ENCODE measurements at regions not wholly inside any gene's neighbourhood (a gene's known extent, or its start where the extent isn't known, plus 50 kb on each side); places are given as distances from the start of the nearest gene placed in this dataset.
"Not testable (repeated sequence)": the region's sequence is repeated elsewhere in the genome, so short reads cannot be mapped to it uniquely, and the experiment has no call there.

DNA sequence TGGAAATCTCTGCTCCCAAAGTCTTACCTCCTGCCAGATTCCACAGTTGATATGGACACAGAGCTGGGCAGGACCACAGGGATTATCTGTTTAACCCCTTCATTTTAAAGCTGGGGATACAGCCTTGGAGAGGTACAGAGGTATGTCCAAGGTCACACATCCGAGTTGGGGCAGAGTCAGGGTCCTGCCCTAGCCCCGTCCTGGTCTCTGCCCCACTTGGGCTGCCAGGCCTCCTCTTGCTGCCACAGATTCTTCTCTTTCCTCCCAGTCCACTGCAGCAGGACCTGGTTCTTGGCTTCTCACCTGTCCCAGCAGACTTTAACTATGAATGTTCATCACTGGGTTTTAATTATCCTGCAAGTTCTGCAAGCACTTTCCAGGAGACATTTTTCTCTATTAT, 258.3 kb downstream of the MATN1 start:
- H3K27me3 ChIP-seq, result peaks cover 8% of the 10 kb centered on the region; the same call in 1 of the 2 replicates
- no peaks in the 10 kb centered on the region for H3K36me3 ChIP-seq
- no peak for DNase-seq
- H3K4me3 ChIP-seq, result no peak overlapping the region
- H3K4me1 ChIP-seq, result no peaks in the 10 kb centered on the region
- H3K9me3 ChIP-seq (replicated peaks), result no peaks in the 10 kb centered on the region
- H3K27ac ChIP-seq, result no peak overlapping the region

DNA sequence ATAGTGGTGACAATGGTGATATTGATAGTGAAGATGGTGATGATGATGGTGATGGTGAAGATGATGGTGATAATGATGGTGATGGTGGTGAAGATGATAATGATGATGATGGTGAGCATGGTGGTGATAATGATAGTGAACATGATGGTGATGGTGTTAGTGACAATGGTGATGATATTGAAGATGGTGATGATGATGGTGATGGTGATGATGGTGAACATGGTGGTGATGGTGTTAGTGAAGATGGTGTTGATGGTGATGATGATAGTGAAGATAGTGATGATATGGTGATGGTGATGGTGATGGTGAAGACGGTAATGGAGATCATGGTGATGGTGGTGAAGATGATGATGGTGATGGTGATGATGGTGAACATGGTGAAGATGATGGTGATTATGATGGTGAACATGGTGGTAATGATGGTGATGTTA, 259.2 kb downstream of the MATN1 start:
- no peak for DNase-seq
- Histone ChIP-seq H3K27me3 (peaks cover 9% of the 10 kb centered on the region; the same call in 1 of the 2 replicates), H3K36me3 (no peaks in the 10 kb centered on the region), H3K4me1 (no peaks in the 10 kb centered on the region), H3K4me3 (no peak overlapping the region), H3K9me3 (replicated peaks) (no peaks in the 10 kb centered on the region), H3K27ac (no peak overlapping the region)

DNA sequence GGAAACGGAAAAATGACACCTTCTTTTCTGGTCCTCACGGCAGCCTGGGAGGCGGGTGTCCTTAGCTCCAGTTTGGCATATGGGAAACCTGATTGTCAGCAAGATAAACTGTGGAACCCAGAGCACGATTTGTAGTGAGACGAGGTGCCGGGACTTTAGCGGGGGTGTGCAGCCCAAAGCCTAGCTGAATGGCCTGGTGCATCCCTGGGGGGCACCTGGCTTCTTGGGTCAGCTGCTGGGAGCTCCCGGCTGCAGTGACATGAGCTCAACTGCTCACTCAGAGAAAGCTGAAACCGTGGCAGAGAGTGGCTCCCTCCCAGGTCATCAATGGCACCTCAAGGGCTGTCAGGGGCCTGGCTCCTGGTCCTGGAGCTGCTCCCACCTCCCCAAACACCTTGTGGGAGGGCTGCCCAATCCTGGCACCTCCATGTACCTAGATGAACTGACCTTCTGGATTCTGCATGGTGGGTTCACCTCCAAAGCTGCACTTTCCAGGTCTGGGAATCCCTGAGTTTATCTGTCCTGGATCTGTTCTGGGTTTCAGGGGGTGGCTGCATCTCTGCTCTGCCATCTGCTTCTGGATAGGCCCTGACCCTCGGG, 260.5 kb downstream of the MATN1 start:
- H3K36me3 ChIP-seq, result no peaks in the 10 kb centered on the region
- H3K27me3 ChIP-seq, result peaks cover 4% of the 10 kb centered on the region; the same call in 1 of the 2 replicates
- no peaks in the 10 kb centered on the region for H3K9me3 ChIP-seq (replicated peaks)
- H3K27ac ChIP-seq, result no peak overlapping the region
- no peaks in the 10 kb centered on the region for H3K4me1 ChIP-seq
- DNase-seq, result no peak
- H3K4me3 ChIP-seq, result no peak overlapping the region

DNA sequence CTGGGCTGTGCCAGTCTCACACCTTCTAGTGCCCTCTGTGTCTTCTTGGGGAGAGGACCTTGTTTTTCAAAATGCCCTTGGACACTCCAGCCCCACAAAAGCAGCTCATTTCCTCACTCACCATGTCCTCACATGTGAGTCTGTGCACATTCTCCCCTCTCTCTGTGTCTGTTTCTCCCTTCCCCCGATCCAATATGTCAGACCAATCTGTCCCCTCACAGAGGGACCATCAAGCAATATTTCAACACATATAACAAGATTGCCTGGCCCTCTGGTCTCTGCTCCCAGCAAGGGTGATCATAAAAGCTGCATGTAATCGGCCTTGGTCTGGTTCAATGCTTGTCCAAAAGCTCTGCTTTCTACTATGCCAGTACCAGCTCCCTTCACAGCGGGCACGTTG, 261.2 kb downstream of the MATN1 start:
- no peaks in the 10 kb centered on the region for H3K9me3 ChIP-seq (replicated peaks)
- no peak for DNase-seq

DNA sequence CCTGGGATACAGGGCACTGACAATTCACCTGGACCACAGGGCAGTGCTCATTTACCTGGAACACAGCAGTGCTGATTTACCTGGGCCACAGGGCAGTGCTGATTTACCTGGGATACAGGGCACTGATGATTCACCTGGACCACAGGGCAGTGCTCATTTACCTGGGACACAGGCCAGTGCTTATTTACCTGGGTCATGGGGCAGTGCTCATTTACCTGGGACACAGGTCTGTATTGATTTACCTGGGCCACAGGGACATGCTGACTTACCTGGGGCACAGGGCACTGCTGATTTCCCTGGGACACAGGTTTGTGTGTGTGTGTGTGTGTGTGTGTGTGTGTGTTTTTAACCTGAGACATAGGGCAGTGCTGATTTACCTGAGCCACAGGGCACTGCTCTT, 261.7 kb downstream of the MATN1 start:
- Histone ChIP-seq H3K4me1 (no peaks in the 10 kb centered on the region), H3K27me3 (peaks cover 4% of the 10 kb centered on the region; the same call in 1 of the 2 replicates)

More for the DNA sequence above, 261.2 kb downstream of the MATN1 start:
- Histone ChIP-seq H3K27me3 (peaks cover 4% of the 10 kb centered on the region; the same call in 1 of the 2 replicates), H3K27ac (no peak overlapping the region), H3K4me1 (no peaks in the 10 kb centered on the region), H3K4me3 (no peak overlapping the region), H3K36me3 (no peaks in the 10 kb centered on the region)

DNA sequence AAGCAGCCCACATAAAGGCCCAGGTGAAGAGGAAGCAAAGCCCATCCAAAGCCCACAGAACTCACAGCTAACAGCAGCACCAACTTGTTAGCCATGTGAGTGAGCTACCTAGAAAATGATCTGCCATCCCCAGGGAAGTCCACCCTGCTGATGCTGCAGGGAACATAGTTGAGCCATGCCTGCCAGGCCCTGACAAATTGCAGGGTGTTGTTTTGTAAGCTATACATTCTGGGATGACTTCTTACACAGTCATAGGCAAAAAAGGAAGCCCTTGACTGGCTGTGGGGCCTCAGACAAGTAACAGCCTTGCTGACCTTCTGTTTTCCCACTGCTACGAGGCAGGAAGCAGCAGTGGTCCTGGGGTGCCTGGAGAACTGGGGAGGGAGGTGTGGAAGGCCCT, 262.7 kb downstream of the MATN1 start:
- H3K27me3 ChIP-seq, result peaks cover 4% of the 10 kb centered on the region; the same call in 1 of the 2 replicates
- H3K27ac ChIP-seq, result no peak overlapping the region
- H3K9me3 ChIP-seq (replicated peaks), result no peaks in the 10 kb centered on the region
- H3K4me3 ChIP-seq, result no peak overlapping the region
- no peak for DNase-seq
- no peaks in the 10 kb centered on the region for H3K36me3 ChIP-seq
- H3K4me1 ChIP-seq, result no peaks in the 10 kb centered on the region

More for the DNA sequence above, 261.7 kb downstream of the MATN1 start:
- DNase-seq, result no peak
- no peak overlapping the region for H3K27ac ChIP-seq
- H3K36me3 ChIP-seq, result no peaks in the 10 kb centered on the region
- no peak overlapping the region for H3K4me3 ChIP-seq
- H3K9me3 ChIP-seq (replicated peaks), result no peaks in the 10 kb centered on the region

DNA sequence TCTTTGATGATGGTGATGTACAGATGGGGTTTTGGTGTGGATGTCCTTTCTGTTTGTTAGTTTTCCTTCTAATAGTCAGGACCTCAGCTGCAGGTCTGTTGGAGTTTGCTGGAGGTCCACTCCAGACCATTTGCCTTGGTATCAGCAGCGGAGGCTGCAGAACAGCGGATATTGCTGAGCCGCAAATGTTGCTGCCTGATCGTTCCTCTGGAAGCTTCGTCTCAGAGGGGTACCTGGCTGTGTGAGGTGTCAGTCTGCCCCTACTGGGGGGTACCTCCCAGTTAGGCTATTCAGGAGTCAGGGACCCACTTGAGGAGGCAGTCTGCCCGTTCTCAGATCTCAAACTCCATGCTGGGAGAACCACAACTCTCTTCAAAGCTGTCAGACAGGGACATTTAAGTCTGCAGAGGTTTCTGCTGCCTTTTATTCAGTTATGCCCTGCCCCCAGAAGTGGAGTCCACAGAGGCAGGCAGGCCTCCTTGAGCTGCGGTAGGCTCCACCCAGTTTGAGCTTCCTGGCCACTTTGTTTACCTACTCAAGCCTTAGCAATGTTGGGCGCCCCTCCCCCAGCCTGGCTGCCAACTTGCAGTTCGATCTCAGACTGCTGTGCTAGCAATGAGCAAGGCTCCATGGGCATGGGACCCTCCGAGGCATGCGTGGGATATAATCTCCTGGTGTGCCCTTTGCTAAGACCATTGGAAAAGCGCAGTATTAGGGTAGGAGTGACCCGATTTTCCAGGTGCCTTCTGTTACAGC, 264.5 kb downstream of the MATN1 start:
- not testable (repeated sequence) for H3K27ac ChIP-seq; H3K36me3 ChIP-seq; H3K4me3 ChIP-seq; DNase-seq; H3K4me1 ChIP-seq; H3K27me3 ChIP-seq; H3K9me3 ChIP-seq (replicated peaks)

DNA sequence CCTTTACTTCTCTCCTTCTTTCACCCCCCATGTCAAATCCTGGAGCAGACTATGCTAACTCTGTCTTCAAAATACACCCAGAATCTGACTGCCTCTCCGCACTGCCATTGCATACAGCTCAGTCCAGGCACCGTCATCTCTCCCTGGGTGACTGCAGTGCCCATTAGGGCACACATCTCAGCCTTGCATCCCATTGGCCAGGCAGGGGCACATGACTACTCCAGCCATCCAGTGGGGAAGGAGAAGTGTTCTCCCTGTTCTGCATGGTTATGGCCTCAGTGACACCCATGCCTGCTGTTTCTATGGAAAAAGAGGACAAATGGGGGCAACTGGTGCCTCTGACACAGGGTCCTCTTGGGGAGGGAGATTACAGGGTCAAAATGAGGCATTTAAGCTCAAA, 270.5 kb downstream of the MATN1 start:
- no peaks in the 10 kb centered on the region for H3K27me3 ChIP-seq
- no peak overlapping the region for H3K4me3 ChIP-seq
- H3K36me3 ChIP-seq, result no peaks in the 10 kb centered on the region
- no peak for DNase-seq
- no peaks in the 10 kb centered on the region for H3K4me1 ChIP-seq
- H3K27ac ChIP-seq, result no peak overlapping the region
- no peaks in the 10 kb centered on the region for H3K9me3 ChIP-seq (replicated peaks)

DNA sequence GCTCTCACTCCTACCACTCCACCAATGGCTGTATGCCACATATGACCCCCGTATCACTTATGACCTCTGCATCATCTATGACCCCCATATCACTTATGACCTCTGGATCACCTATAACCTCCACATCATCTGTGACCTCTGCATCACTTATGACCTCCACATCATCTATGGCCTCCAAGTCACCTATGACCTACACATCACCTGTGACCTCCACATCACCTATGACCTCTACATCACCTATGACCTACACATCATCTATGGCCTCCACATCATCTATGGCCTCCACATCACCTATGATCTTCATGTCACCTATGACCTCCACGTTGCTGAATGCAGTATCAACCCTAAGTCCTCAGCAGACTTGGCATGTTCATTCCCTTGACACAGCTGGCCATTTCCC, 271.2 kb downstream of the MATN1 start:
- H3K4me3 ChIP-seq, result no peak overlapping the region
- no peak overlapping the region for H3K27ac ChIP-seq
- H3K36me3 ChIP-seq, result no peaks in the 10 kb centered on the region
- no peaks in the 10 kb centered on the region for H3K4me1 ChIP-seq
- H3K27me3 ChIP-seq, result no peaks in the 10 kb centered on the region
- no peak for DNase-seq
- no peaks in the 10 kb centered on the region for H3K9me3 ChIP-seq (replicated peaks)

DNA sequence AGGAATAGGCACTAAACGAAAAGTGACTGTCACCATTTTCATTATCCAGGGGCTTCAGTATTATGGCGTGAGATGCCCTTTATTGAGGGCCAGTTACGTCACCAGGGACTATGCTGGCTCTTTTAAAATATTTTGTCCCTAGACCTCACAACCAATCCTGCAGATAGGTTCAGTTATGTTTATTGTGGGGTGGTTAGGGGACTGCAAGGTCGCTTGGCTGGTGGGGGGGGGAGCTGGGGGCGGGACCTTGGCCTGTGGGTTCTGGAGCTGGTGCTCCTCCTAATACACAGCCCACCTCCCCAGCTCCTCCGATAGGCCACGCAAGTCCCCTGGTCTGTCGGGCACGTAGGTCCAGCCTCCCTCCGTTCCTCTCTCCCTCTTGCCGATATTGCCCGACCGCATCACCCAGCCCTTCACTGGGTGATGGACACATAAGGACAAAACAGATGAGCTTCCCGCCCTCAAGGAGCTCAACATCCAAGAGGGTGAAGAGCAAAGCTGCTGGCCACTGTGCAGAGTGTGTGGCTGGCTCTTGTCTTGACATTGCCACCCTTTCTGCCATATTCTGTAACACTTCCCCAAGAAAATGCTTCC, 271.8 kb downstream of the MATN1 start:
- no peak overlapping the region for H3K27ac ChIP-seq
- DNase-seq, result no peak

DNA sequence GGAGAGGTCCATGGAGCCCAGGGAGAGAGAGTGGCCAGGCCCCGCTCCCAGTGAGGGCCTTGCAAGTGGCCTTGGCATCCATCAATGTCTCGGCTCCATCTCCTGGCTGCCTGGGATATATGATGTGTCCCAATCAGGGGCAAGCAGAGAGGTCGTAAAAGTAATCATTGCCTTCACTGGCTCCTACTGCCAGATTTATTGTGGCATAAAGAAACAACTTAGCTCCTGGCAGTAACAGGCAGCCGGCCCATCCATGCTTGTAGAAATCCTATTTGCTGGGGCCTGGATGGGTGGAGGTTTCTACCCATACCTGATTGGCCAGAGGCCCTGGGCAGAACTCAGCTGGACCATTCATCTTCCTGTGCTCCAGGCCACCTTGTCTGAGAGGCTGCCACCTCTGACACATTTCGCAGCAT, 272.6 kb downstream of the MATN1 start:
- no peaks in the 10 kb centered on the region for H3K36me3 ChIP-seq
- H3K27ac ChIP-seq, result no peak overlapping the region
- no peaks in the 10 kb centered on the region for H3K9me3 ChIP-seq (replicated peaks)
- no peaks in the 10 kb centered on the region for H3K27me3 ChIP-seq
- no peaks in the 10 kb centered on the region for H3K4me1 ChIP-seq
- H3K4me3 ChIP-seq, result no peak overlapping the region
- no peak for DNase-seq

More for the DNA sequence above, 271.8 kb downstream of the MATN1 start:
- Histone ChIP-seq H3K36me3 (no peaks in the 10 kb centered on the region), H3K4me3 (no peak overlapping the region), H3K9me3 (replicated peaks) (no peaks in the 10 kb centered on the region), H3K27me3 (no peaks in the 10 kb centered on the region), H3K4me1 (no peaks in the 10 kb centered on the region)

DNA sequence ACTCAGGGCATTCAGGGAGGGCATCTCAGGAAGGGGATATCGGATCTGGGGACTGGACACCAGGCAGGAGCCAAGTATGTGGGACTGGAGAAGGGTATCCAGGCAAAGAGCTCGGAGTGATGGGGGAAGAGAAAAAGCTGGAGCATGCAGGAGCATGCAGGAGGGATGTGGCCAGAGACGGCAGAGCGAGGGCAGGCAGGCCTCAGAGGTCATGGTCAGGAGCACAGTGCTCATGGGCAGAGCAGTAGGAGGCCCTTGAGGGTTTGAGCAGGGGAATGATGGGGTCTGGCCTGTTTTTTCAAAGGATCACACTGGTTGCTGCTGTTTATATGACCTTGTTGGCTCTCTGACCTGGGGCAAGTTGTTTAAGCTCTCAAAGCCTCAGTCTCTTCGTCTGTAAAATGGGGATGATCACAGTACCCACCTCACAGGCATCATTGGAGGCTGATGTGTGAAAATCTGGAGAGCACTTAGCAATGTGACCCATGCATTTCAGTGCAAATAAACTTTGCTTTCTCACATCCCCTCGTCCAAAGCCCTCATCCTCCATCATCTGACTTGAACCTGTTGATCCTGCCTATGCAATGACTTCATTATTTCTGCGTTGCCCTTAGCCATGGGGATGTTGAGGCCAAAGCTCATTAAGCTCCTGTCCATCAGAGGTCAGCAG, 273.1 kb downstream of the MATN1 start:
- H3K36me3 ChIP-seq, result no peaks in the 10 kb centered on the region
- no peaks in the 10 kb centered on the region for H3K9me3 ChIP-seq (replicated peaks)
- no peaks in the 10 kb centered on the region for H3K4me1 ChIP-seq
- H3K4me3 ChIP-seq, result no peak overlapping the region
- no peak for DNase-seq
- H3K27ac ChIP-seq, result no peak overlapping the region
- H3K27me3 ChIP-seq, result no peaks in the 10 kb centered on the region

DNA sequence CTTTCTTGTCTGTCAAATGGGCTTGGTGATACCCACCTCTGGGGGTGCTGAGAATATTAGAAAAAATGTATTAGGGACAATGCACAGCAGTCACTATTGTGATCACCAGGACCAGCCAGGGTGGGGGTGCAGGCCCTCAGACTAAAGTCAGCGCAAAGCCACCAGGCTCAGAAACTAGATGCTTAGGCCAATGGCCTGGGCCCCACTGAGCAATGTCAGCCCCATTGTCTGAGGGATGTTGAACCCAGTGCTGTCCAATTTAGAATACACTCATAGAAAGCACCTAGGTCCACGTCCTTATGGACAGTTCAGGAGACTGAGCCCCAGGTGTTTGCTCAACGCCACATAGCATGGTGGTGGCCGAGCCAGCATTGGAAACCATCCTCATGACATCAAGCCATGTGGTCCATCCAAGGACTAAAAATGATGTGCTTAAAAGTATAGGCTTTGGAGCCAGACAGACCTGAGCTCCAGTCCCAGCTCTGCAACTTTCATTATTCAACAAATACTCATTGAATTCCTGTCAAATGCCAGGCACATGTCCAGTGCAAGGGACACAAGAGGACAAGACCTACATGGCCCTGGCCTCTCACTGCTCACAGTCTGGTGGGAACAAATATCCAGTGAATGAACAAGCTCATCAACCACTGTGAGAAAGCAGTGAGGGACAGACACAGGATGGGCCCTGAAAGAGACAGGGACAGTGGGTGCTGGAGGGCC, 273.8 kb downstream of the MATN1 start:
- DNase-seq, result no peak
- H3K36me3 ChIP-seq, result no peaks in the 10 kb centered on the region
- no peaks in the 10 kb centered on the region for H3K4me1 ChIP-seq
- H3K9me3 ChIP-seq (replicated peaks), result no peaks in the 10 kb centered on the region
- H3K27me3 ChIP-seq, result no peaks in the 10 kb centered on the region
- H3K27ac ChIP-seq, result no peak overlapping the region
- no peak overlapping the region for H3K4me3 ChIP-seq

DNA sequence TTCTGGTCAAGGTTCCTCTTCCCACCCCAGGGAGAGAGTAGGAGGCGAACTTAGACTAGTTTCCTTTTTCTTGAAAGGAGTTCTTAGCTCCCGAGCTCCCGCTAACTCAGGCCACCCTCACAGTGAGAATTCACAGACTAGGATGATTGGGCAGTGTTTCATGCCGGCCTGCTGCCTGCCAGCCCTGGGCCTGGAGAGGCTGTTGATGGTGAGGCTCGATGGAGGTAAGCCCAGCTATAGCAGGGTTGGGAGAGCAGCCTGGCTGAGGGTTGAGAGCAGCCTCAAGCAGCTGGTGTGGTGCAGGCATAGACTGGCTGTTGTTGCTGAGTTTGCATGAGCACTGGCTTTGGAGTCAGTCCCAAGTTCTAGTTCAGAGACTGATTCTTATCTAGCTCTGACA, 274.4 kb downstream of the MATN1 start:
- DNase-seq, result no peak
- Histone ChIP-seq H3K27me3 (no peaks in the 10 kb centered on the region), H3K4me3 (no peak overlapping the region), H3K36me3 (no peaks in the 10 kb centered on the region), H3K27ac (no peak overlapping the region), H3K4me1 (no peaks in the 10 kb centered on the region), H3K9me3 (replicated peaks) (no peaks in the 10 kb centered on the region)
